DMS 273 (cell line): ENCODE measurements at regions not wholly inside any gene's neighbourhood (a gene's known extent, or its start where the extent isn't known, plus 50 kb on each side); places are given as distances from the start of the nearest gene placed in this dataset.
"Not testable (repeated sequence)": the region's sequence is repeated elsewhere in the genome, so short reads cannot be mapped to it uniquely, and the experiment has no call there.

ENCODE experiments used
- DNase-seq: peaks from one replicate; lab custom pipeline; 2025; ENCODE audit not compliant: unreplicated experiment; lab: John Stamatoyannopoulos, UW

- DNase-seq: no peak
These were observed 344.9 kb downstream of the ICE1 start for GRCh38 chr5:5767286-5767928.

GRCh38 chr5:5765066-5765850, 342.8 kb downstream of the ICE1 start:
- no peak for DNase-seq

GRCh38 chr5:5764246-5764645, 341.8 kb downstream of the ICE1 start:
- DNase-seq: no peak

GRCh38 chr5:5756762-5757161, 334.3 kb downstream of the ICE1 start:
- DNase-seq: no peak

GRCh38 chr5:5755888-5756287, 333.4 kb downstream of the ICE1 start:
- DNase-seq: no peak

GRCh38 chr5:5752844-5753243, 330.4 kb downstream of the ICE1 start:
- no peak for DNase-seq

- DNase-seq: no peak
These were observed 329.5 kb downstream of the ICE1 start for GRCh38 chr5:5751987-5752386.

GRCh38 chr5:5751498-5751897, 329.0 kb downstream of the ICE1 start:
- no peak for DNase-seq

- DNase-seq: no peak
These were observed 318.9 kb downstream of the ICE1 start for GRCh38 chr5:5741418-5741817.

GRCh38 chr5:5739490-5739945, 317.0 kb downstream of the ICE1 start:
- DNase-seq: no peak

GRCh38 chr5:5738797-5739489, 316.5 kb downstream of the ICE1 start:
- DNase-seq: no peak

- DNase-seq: no peak
These were observed 313.5 kb downstream of the ICE1 start for GRCh38 chr5:5736007-5736406.

- not testable (repeated sequence) for DNase-seq
These were observed 310.6 kb downstream of the ICE1 start for GRCh38 chr5:5733058-5733457.

GRCh38 chr5:5726401-5726800, 303.9 kb downstream of the ICE1 start:
- DNase-seq: no peak

- no peak for DNase-seq
These were observed 299.4 kb downstream of the ICE1 start for GRCh38 chr5:5721881-5722280.

GRCh38 chr5:5719292-5719691, 296.8 kb downstream of the ICE1 start:
- no peak for DNase-seq

- no peak for DNase-seq
These were observed 294.2 kb downstream of the ICE1 start for GRCh38 chr5:5716665-5717064.

- no peak for DNase-seq
These were observed 289.1 kb downstream of the ICE1 start for GRCh38 chr5:5711592-5711991.

GRCh38 chr5:5711112-5711511, 288.6 kb downstream of the ICE1 start:
- no peak for DNase-seq

GRCh38 chr5:5710471-5710870, 288.0 kb downstream of the ICE1 start:
- DNase-seq: no peak

- no peak for DNase-seq
These were observed 286.0 kb downstream of the ICE1 start for GRCh38 chr5:5708367-5708919.

- no peak for DNase-seq
These were observed 282.5 kb downstream of the ICE1 start for GRCh38 chr5:5705010-5705409.
